Smooth muscle cell (in vitro differentiated cells): ENCODE measurements at regions not wholly inside any gene's neighbourhood (a gene's known extent, or its start where the extent isn't known, plus 50 kb on each side); places are given as distances from the start of the nearest gene placed in this dataset.

Experiments
- DNase-seq: peaks from one replicate; lab custom pipeline; 2025; ENCODE audit not compliant: unreplicated experiment; lab: John Stamatoyannopoulos, UW
- H2AFZ ChIP-seq: fragments of 200-600 bp; sonication (generic); 2 replicates; pipeline ENCODE4 v1.6.0; 2016; ENCODE audit warnings: antibody characterized with exemption, low read depth, mild to moderate bottlenecking
- H3F3A ChIP-seq: fragments of 200-600 bp; sonication (generic); 2 replicates; pipeline ENCODE4 v1.6.0; 2017; ENCODE audit warnings: antibody characterized with exemption, low read depth
- H3K27ac ChIP-seq: fragments of 200-600 bp; sonication (generic); 2 replicates; pipeline ENCODE4 v1.5.1; 2016; ENCODE audit warnings: low read depth, mild to moderate bottlenecking
- H3K27me3 ChIP-seq: fragments of 200-600 bp; sonication (generic); 2 replicates; pipeline ENCODE4 v1.6.1; 2016; ENCODE audit warnings: low read depth, mild to moderate bottlenecking
- H3K36me3 ChIP-seq: fragments of 200-600 bp; sonication (generic); 2 replicates; pipeline ENCODE4 v1.5.1; 2016; ENCODE audit warnings: low read depth
- H3K4me1 ChIP-seq: fragments of 200-600 bp; sonication (generic); 2 replicates; pipeline ENCODE4 v1.5.1; 2016; ENCODE audit warnings: low read depth
- H3K4me2 ChIP-seq: fragments of 200-600 bp; sonication (generic); 2 replicates; pipeline ENCODE4 v1.6.0; 2016; ENCODE audit warnings: mild to moderate bottlenecking
- H3K4me3 ChIP-seq: fragments of 200-600 bp; sonication (generic); 2 replicates; pipeline ENCODE4 v1.5.1; 2016; ENCODE audit warnings: mild to moderate bottlenecking
- H3K79me2 ChIP-seq: fragments of 200-600 bp; sonication (generic); 2 replicates; pipeline ENCODE4 v1.6.0; 2016; ENCODE audit warnings: low read depth, mild to moderate bottlenecking
- H3K9ac ChIP-seq: fragments of 200-600 bp; sonication (generic); 2 replicates; pipeline ENCODE4 v1.6.0; 2016; ENCODE audit warnings: low read depth
- H3K9me3 ChIP-seq: fragments of 200-600 bp; sonication (generic); replicated peaks from 2 replicates; pipeline ENCODE4 v1.5.1; 2016; ENCODE audit warnings: low read depth
- H4K20me1 ChIP-seq: fragments of 200-600 bp; sonication (generic); 2 replicates; pipeline ENCODE4 v1.6.0; 2016; ENCODE audit warnings: low read depth
- WGBS: methylation state at CpG from one replicate; pipeline ENCODE4 v1.1.7; 2016; ENCODE audit warnings: low lambda C conversion rate; 5-methylcytosine and 5-hydroxymethylcytosine counted together
- TF ChIP-seq, protein P1 (sequence below): fragments of 200-600 bp; sonication (generic); IDR thresholded peaks from 2 replicates; pipeline ENCODE4 v1.5.1; 2017; ENCODE audit warnings: borderline replicate concordance, mild to moderate bottlenecking, antibody characterized with exemption; ENCODE audit not compliant: insufficient read depth, poor library complexity, severe bottlenecking

GRCh38 chr2:122816803-122817202 lies 1061.4 kb downstream of the TSN start:
- H3K27ac ChIP-seq, result no peak overlapping the region
- TF ChIP-seq, protein P1, sequence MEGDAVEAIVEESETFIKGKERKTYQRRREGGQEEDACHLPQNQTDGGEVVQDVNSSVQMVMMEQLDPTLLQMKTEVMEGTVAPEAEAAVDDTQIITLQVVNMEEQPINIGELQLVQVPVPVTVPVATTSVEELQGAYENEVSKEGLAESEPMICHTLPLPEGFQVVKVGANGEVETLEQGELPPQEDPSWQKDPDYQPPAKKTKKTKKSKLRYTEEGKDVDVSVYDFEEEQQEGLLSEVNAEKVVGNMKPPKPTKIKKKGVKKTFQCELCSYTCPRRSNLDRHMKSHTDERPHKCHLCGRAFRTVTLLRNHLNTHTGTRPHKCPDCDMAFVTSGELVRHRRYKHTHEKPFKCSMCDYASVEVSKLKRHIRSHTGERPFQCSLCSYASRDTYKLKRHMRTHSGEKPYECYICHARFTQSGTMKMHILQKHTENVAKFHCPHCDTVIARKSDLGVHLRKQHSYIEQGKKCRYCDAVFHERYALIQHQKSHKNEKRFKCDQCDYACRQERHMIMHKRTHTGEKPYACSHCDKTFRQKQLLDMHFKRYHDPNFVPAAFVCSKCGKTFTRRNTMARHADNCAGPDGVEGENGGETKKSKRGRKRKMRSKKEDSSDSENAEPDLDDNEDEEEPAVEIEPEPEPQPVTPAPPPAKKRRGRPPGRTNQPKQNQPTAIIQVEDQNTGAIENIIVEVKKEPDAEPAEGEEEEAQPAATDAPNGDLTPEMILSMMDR, result no peak
- no peaks in the 10 kb centered on the region for H3K9me3 ChIP-seq
- H2AFZ ChIP-seq, result no peak overlapping the region
- no peaks in the 10 kb centered on the region for H3K27me3 ChIP-seq
- WGBS, result 88% methylated on average over 3 of the region's 3 CpGs
- no peak overlapping the region for H3K4me3 ChIP-seq
- no peaks in the 10 kb centered on the region for H3F3A ChIP-seq
- DNase-seq, result no peak
- no peak overlapping the region for H3K9ac ChIP-seq
- H3K4me1 ChIP-seq, result no peaks in the 10 kb centered on the region
- H3K79me2 ChIP-seq, result no peaks in the 10 kb centered on the region
- H3K4me2 ChIP-seq, result no peak overlapping the region
- H3K36me3 ChIP-seq, result no peaks in the 10 kb centered on the region
- H4K20me1 ChIP-seq, result no peaks in the 10 kb centered on the region

- Histone ChIP-seq H3K9ac (no peak overlapping the region), H3K4me1 (no peaks in the 10 kb centered on the region)
- 93% methylated on average over 5 of the region's 5 CpGs for WGBS
These were observed 1066.9 kb downstream of the TSN start for GRCh38 chr2:122822319-122822718.

DNA sequence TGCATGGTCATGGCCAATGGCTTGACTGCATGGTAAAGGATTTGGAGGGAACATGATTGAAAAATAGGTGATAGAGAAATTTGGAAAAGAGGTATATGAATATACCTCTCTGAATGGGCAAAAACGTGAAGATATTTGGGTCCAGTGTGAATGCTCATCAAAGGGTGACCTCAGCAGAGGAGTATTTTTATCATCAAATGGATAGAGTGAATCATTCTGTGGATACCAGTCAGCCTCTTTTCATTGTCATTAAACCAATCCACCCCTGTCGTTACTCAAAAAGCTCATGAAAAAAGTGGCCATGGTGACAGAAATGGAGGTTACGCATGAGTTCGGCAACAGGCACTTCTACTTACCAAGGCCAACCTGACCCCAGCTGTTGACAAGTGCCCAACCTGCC lies 1074.7 kb downstream of the TSN start:
- no peak for DNase-seq
- Histone ChIP-seq H3K27ac (no peak overlapping the region), H3F3A (no peaks in the 10 kb centered on the region), H3K4me2 (no peak overlapping the region), H3K9me3 (no peaks in the 10 kb centered on the region), H3K4me1 (no peaks in the 10 kb centered on the region), H3K79me2 (no peaks in the 10 kb centered on the region), H4K20me1 (no peaks in the 10 kb centered on the region), H3K4me3 (no peak overlapping the region), H3K27me3 (no peaks in the 10 kb centered on the region), H3K36me3 (no peaks in the 10 kb centered on the region), H2AFZ (no peak overlapping the region), H3K9ac (no peak overlapping the region)
- TF ChIP-seq, protein P1, result no peak
- WGBS, result 83% methylated on average over 4 of the region's 4 CpGs

More at GRCh38 chr2:122822319-122822718, 1066.9 kb downstream of the TSN start:
- Histone ChIP-seq H2AFZ (no peak overlapping the region), H3K9me3 (no peaks in the 10 kb centered on the region), H3K79me2 (no peaks in the 10 kb centered on the region), H4K20me1 (no peaks in the 10 kb centered on the region), H3K4me2 (no peak overlapping the region), H3K27me3 (no peaks in the 10 kb centered on the region), H3K36me3 (no peaks in the 10 kb centered on the region), H3F3A (no peaks in the 10 kb centered on the region), H3K27ac (no peak overlapping the region), H3K4me3 (no peak overlapping the region)
- no peak for DNase-seq
- TF ChIP-seq, protein P1, result no peak

GRCh38 chr2:122831649-122832048 lies 1076.2 kb downstream of the TSN start:
- no peak for DNase-seq
- Histone ChIP-seq H3K27ac (no peak overlapping the region), H3K36me3 (no peaks in the 10 kb centered on the region), H3K4me3 (no peak overlapping the region), H3K4me1 (no peaks in the 10 kb centered on the region), H3K9ac (no peak overlapping the region), H3F3A (no peaks in the 10 kb centered on the region), H3K27me3 (no peaks in the 10 kb centered on the region), H3K9me3 (no peaks in the 10 kb centered on the region), H2AFZ (no peak overlapping the region), H3K79me2 (no peaks in the 10 kb centered on the region), H3K4me2 (no peak overlapping the region), H4K20me1 (no peaks in the 10 kb centered on the region)
- TF ChIP-seq, protein P1, result no peak
- WGBS, result 76% methylated on average over 2 of the region's 2 CpGs
